ENCODE measurements at regions not wholly inside any gene's neighbourhood (a gene's known extent, or its start where the extent isn't known, plus 50 kb on each side); places are given as distances from the start of the nearest gene placed in this dataset.

DNA sequence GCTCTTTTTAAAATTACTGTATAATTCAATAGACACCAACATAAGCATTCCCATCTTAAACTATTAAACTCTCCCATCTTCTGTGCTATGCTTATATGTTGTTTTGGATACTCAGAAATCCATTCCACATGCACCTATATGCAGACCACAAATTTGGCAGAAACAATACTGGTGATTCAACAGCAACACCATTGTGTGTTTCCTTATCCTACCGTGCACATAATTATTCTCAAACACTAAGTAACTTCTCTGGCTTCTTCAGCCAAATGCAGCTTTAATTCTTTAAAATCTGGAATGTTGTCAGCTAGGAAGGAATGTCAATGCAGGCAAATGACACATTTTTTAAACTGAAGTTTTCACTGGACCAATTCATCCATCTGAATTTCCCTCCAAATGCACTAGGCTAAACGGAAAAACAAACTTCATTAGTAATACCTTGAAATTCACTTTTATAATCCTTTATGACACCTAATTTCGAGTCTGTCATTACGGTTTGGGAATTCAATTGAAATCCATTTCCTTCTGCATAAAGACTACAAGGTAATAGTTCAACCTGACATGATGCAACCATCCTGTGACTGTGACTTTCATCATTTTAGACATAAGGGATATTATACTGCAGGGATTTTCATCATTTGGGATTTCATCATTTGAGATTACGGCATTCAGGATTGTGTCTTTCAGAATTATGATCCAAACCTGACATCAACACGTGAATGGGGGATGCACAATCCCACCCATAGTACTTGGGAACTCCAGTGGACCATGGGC lies 308.5 kb downstream of the LTN1 start:
- Mint-ChIP-seq H3K9me3 (no peaks in the 10 kb centered on the region), H3K4me3 (no peak overlapping the region), H3K27me3 (ENCODE audit: low read depth) (no peaks in the 10 kb centered on the region; the same call in 1 of the 2 replicates), H3K36me3 (no peaks in the 10 kb centered on the region), H3K4me1 (no peaks in the 10 kb centered on the region), H3K27ac (no peak overlapping the region)
- ChIA-PET CTCF (no interaction called here), POLR2A (no interaction called here)
- DNase-seq (ENCODE audit: low spot score), result no peak
- no peak for TF ChIP-seq FOXK1 (CRISPR knock-in tag; IDR thresholded peaks at IDR 0.05)
- TF ChIP-seq ATF1 (CRISPR knock-in tag; IDR thresholded peaks at IDR 0.05), result no peak
- TF ChIP-seq, protein P1, sequence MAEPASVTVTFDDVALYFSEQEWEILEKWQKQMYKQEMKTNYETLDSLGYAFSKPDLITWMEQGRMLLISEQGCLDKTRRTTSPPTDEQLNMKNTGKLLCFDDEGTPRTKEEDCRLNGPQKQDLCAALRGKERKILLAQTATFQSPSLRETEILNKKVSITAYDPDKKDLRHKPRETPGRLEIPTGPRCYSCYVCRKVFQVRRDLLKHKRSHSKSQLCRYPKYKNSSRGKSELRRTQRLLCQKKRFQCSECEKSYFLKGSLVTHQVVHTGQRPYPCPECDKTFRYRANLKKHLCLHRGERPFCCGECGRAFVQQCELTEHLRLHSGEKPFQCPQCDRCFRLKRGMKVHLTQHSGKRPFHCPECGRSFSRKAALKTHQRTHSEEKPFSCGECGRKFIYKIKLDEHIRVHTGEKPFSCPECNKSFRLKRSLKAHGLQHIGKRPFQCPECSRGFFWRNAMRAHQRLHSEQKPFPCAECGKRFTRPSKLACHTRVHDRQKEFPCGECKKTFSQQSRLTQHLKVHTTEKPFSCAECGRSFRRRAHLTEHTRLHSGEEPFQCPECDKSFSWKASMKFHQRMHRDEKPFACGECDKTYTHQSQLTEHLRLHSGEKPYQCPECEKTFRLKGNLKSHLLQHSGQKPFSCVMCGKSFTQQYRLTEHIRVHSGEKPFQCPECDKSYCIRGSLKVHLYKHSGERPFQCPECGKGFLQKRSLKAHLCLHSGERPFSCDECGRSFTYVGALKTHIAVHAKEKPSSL (CRISPR knock-in tag; conservative IDR thresholded peaks at IDR 0.05), result no peak
- TF ChIP-seq RORB (CRISPR knock-in tag; IDR thresholded peaks at IDR 0.05), result no peak
- TF ChIP-seq ZNF416 (CRISPR knock-in tag; IDR thresholded peaks at IDR 0.05), result no peak
- TF ChIP-seq, protein P2, sequence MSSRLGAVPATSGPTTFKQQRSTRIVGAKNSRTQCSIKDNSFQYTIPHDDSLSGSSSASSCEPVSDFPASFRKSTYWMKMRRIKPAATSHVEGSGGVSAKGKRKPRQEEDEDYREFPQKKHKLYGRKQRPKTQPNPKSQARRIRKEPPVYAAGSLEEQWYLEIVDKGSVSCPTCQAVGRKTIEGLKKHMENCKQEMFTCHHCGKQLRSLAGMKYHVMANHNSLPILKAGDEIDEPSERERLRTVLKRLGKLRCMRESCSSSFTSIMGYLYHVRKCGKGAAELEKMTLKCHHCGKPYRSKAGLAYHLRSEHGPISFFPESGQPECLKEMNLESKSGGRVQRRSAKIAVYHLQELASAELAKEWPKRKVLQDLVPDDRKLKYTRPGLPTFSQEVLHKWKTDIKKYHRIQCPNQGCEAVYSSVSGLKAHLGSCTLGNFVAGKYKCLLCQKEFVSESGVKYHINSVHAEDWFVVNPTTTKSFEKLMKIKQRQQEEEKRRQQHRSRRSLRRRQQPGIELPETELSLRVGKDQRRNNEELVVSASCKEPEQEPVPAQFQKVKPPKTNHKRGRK (CRISPR knock-in tag; IDR thresholded peaks at IDR 0.05; ENCODE audit: borderline replicate concordance), result no peak
- TF ChIP-seq, protein P3, sequence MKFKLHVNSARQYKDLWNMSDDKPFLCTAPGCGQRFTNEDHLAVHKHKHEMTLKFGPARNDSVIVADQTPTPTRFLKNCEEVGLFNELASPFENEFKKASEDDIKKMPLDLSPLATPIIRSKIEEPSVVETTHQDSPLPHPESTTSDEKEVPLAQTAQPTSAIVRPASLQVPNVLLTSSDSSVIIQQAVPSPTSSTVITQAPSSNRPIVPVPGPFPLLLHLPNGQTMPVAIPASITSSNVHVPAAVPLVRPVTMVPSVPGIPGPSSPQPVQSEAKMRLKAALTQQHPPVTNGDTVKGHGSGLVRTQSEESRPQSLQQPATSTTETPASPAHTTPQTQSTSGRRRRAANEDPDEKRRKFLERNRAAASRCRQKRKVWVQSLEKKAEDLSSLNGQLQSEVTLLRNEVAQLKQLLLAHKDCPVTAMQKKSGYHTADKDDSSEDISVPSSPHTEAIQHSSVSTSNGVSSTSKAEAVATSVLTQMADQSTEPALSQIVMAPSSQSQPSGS (CRISPR knock-in tag; IDR thresholded peaks at IDR 0.05; ENCODE audit: borderline replicate concordance, low read depth), result no peak
- TF ChIP-seq, protein P4, sequence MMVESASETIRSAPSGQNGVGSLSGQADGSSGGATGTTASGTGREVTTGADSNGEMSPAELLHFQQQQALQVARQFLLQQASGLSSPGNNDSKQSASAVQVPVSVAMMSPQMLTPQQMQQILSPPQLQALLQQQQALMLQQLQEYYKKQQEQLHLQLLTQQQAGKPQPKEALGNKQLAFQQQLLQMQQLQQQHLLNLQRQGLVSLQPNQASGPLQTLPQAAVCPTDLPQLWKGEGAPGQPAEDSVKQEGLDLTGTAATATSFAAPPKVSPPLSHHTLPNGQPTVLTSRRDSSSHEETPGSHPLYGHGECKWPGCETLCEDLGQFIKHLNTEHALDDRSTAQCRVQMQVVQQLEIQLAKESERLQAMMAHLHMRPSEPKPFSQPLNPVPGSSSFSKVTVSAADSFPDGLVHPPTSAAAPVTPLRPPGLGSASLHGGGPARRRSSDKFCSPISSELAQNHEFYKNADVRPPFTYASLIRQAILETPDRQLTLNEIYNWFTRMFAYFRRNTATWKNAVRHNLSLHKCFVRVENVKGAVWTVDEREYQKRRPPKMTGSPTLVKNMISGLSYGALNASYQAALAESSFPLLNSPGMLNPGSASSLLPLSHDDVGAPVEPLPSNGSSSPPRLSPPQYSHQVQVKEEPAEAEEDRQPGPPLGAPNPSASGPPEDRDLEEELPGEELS (CRISPR knock-in tag; IDR thresholded peaks at IDR 0.05), result no peak
- TF ChIP-seq, protein P5, sequence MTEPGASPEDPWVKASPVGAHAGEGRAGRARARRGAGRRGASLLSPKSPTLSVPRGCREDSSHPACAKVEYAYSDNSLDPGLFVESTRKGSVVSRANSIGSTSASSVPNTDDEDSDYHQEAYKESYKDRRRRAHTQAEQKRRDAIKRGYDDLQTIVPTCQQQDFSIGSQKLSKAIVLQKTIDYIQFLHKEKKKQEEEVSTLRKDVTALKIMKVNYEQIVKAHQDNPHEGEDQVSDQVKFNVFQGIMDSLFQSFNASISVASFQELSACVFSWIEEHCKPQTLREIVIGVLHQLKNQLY (CRISPR knock-in tag; IDR thresholded peaks at IDR 0.05), result no peak
- TF ChIP-seq NR3C1 (CRISPR knock-in tag; conservative IDR thresholded peaks at IDR 0.05; ENCODE audit: low read depth), result no peak
- no peak for TF ChIP-seq ELF4 (CRISPR knock-in tag; IDR thresholded peaks at IDR 0.05; ENCODE audit: low read depth)
- TF ChIP-seq, protein P6, sequence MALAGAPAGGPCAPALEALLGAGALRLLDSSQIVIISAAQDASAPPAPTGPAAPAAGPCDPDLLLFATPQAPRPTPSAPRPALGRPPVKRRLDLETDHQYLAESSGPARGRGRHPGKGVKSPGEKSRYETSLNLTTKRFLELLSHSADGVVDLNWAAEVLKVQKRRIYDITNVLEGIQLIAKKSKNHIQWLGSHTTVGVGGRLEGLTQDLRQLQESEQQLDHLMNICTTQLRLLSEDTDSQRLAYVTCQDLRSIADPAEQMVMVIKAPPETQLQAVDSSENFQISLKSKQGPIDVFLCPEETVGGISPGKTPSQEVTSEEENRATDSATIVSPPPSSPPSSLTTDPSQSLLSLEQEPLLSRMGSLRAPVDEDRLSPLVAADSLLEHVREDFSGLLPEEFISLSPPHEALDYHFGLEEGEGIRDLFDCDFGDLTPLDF (CRISPR knock-in tag; IDR thresholded peaks at IDR 0.05), result no peak
- TF ChIP-seq, protein P7, sequence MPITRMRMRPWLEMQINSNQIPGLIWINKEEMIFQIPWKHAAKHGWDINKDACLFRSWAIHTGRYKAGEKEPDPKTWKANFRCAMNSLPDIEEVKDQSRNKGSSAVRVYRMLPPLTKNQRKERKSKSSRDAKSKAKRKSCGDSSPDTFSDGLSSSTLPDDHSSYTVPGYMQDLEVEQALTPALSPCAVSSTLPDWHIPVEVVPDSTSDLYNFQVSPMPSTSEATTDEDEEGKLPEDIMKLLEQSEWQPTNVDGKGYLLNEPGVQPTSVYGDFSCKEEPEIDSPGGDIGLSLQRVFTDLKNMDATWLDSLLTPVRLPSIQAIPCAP (CRISPR knock-in tag; IDR thresholded peaks at IDR 0.05), result no peak
- no peak for TF ChIP-seq ESRRA (CRISPR knock-in tag; IDR thresholded peaks at IDR 0.05; ENCODE audit: borderline replicate concordance)
- TF ChIP-seq, protein P8, sequence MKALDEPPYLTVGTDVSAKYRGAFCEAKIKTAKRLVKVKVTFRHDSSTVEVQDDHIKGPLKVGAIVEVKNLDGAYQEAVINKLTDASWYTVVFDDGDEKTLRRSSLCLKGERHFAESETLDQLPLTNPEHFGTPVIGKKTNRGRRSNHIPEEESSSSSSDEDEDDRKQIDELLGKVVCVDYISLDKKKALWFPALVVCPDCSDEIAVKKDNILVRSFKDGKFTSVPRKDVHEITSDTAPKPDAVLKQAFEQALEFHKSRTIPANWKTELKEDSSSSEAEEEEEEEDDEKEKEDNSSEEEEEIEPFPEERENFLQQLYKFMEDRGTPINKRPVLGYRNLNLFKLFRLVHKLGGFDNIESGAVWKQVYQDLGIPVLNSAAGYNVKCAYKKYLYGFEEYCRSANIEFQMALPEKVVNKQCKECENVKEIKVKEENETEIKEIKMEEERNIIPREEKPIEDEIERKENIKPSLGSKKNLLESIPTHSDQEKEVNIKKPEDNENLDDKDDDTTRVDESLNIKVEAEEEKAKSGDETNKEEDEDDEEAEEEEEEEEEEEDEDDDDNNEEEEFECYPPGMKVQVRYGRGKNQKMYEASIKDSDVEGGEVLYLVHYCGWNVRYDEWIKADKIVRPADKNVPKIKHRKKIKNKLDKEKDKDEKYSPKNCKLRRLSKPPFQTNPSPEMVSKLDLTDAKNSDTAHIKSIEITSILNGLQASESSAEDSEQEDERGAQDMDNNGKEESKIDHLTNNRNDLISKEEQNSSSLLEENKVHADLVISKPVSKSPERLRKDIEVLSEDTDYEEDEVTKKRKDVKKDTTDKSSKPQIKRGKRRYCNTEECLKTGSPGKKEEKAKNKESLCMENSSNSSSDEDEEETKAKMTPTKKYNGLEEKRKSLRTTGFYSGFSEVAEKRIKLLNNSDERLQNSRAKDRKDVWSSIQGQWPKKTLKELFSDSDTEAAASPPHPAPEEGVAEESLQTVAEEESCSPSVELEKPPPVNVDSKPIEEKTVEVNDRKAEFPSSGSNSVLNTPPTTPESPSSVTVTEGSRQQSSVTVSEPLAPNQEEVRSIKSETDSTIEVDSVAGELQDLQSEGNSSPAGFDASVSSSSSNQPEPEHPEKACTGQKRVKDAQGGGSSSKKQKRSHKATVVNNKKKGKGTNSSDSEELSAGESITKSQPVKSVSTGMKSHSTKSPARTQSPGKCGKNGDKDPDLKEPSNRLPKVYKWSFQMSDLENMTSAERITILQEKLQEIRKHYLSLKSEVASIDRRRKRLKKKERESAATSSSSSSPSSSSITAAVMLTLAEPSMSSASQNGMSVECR (CRISPR knock-in tag; IDR thresholded peaks at IDR 0.05; ENCODE audit: borderline replicate concordance), result no peak
- ATAC-seq, result no peak
